ENCODE measurements at regions not wholly inside any gene's neighbourhood (a gene's known extent, or its start where the extent isn't known, plus 50 kb on each side); places are given as distances from the start of the nearest gene placed in this dataset.
"Not testable (repeated sequence)": the region's sequence is repeated elsewhere in the genome, so short reads cannot be mapped to it uniquely, and the experiment has no call there.

DNA sequence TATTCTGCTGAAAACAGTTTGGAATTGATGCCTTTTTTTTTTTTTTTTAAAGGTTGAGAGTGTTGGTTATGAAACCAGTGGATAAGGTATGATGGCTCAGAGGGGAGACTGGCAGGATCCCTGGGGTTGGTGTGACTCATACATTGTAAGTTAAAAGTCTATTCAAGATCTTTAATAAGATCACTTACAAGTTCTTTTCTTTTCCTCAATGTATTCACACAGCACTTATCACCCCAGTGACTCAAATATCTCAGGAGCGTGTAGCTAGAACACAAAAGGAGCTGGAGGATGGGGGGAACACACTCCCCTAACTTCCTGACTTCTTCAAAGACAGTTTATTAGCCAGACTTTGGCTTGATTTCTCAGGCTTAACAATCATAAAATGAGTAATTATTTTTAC is 285.3 kb downstream of the SV2B start:
- Histone ChIP-seq H3K27ac (no peak overlapping the region), H3K4me1 (replicated peaks in 1 of 2) (no peaks in the 10 kb centered on the region), H3K4me3 (no peak overlapping the region)
- in situ Hi-C loops (cut with MboI; ENCODE audit: low pct_unique_long_range_greater_than_20kb in 2 of 9, low sequenced_read_pairs in 9 of 9, unreplicated experiment in 9 of 9) = no loop called here
- WGBS, 10 experiments = 0 to 43% (median 0%) methylated on average over 1 of the region's 1 CpG; no CpG with 5 or more reads in 3 of the 10 experiments
- ATAC-seq (replicated peaks in 6 of 8) = no peak

DNA sequence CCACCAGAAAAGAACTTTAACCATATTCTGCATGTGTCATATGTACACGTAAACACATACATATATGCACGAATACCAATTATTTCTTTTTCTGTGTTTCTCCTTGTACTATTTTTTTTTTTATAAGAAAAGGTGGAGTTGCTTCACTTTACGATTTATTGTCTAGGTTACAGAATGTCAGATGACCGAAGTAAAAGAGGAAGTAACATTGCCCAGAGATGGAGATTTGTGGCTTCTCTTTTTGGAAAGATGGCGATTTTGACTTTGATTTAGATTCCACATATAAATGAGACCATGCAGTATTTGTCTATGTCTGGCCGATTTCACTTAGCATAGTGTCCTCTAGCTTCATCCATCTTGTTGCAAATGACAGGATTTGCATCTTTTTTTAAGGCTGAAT is 293.1 kb downstream of the SV2B start:
- Histone ChIP-seq H3K4me1 (replicated peaks in 1 of 2) (no peaks in the 10 kb centered on the region), H3K4me3 (no peak overlapping the region), H3K27ac (no peak overlapping the region)
- 26 to 89% (median 81%) methylated on average over 2 to 6 of the region's 6 CpGs for WGBS, 10 experiments
- in situ Hi-C loops (cut with MboI; ENCODE audit: low pct_unique_long_range_greater_than_20kb in 2 of 9, low sequenced_read_pairs in 9 of 9, unreplicated experiment in 9 of 9) = no loop called here
- no peak for ATAC-seq (replicated peaks in 6 of 8)

DNA sequence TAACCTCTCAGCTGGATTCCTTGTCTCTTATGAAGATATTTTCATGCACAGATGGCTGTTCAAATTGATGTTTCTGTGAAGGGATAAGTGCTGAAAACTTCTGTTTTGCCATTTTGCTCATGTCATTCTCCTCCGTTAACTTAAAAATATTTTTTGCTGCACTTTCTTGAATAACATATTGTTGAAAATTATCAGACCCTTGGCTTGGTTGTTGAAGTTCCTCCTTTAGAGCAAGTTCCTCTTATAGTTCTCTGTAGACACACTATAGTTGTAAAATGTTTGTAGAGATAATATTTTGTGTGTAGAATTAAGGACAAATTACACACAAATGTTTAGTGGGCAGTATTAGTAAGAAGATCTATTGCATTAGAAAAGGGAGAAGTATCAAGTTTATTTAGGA is 300.4 kb downstream of the SV2B start:
- in situ Hi-C loops (cut with MboI; ENCODE audit: low pct_unique_long_range_greater_than_20kb in 2 of 9, low sequenced_read_pairs in 9 of 9, unreplicated experiment in 9 of 9) = no loop called here
- WGBS, 10 experiments = 0 to 100% (median 100%) methylated on average over 1 of the region's 1 CpG; no CpG with 5 or more reads in 3 of the 10 experiments
- ATAC-seq (replicated peaks in 6 of 8) = no peak
- Histone ChIP-seq H3K4me1 (replicated peaks in 1 of 2) (no peaks in the 10 kb centered on the region), H3K27ac (no peak overlapping the region), H3K4me3 (no peak overlapping the region)

GRCh38 chr15:91407269-91407889 is 307.3 kb downstream of the SV2B start:
- Histone ChIP-seq H3K4me3 (no peak overlapping the region), H3K27ac (no peak overlapping the region), H3K4me1 (replicated peaks in 1 of 2) (no peaks in the 10 kb centered on the region)
- in situ Hi-C loops (cut with MboI; ENCODE audit: low pct_unique_long_range_greater_than_20kb in 2 of 9, low sequenced_read_pairs in 9 of 9, unreplicated experiment in 9 of 9) = no loop called here
- ATAC-seq (replicated peaks in 6 of 8) = peak in 4 of 8 experiments; percentile 21 to 77 (median 38)
- WGBS, 10 experiments = 0 to 83% (median 49%) methylated on average over 1 to 4 of the region's 4 CpGs; no CpG with 5 or more reads in 2 of the 10 experiments

DNA sequence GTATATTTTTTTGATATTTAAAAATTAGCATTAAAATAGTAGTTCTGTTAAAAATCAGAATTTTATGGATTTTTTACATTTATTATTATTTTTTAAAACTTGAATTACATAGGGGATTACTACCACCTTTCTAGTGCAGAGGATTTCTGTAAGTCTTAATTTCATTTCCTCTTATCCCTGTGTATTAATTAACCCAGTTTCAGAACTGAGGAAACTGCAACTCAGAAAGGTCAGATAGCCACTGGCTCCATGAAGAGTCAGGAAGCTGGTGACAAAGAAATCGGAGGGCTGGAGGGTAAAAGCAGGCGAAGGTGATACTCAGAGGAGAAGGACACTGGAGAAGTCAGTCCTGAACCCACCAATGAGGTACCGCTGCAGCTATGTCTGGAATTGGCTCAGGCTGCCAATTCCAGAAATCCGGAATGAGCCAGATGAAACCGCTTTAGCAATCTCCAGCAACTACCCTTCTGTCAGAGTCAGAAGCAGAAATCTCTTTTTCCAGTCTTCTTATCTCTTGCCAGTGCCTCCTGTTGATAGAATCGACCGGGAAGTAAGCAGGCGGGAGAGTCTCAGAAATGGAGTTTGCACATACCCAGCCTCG is 308.5 kb downstream of the SV2B start:
- H3K27ac ChIP-seq = no peak overlapping the region
- 20 to 89% (median 58%) methylated on average over 6 to 9 of the region's 9 CpGs; no CpG with 5 or more reads in 4 of the 10 experiments for WGBS, 10 experiments
- in situ Hi-C loops (cut with MboI; ENCODE audit: low pct_unique_long_range_greater_than_20kb in 2 of 9, low sequenced_read_pairs in 9 of 9, unreplicated experiment in 9 of 9) = no loop called here
- no peaks in the 10 kb centered on the region for H3K4me1 ChIP-seq (replicated peaks in 1 of 2)
- no peak overlapping the region for H3K4me3 ChIP-seq
- ATAC-seq (replicated peaks in 6 of 8) = no peak

- WGBS, 10 experiments = 33 to 100% (median 75%) methylated on average over 1 of the region's 1 CpG; no CpG with 5 or more reads in 1 of the 10 experiments
Measured at GRCh38 chr15:91409387-91409786, 309.3 kb downstream of the SV2B start.

DNA sequence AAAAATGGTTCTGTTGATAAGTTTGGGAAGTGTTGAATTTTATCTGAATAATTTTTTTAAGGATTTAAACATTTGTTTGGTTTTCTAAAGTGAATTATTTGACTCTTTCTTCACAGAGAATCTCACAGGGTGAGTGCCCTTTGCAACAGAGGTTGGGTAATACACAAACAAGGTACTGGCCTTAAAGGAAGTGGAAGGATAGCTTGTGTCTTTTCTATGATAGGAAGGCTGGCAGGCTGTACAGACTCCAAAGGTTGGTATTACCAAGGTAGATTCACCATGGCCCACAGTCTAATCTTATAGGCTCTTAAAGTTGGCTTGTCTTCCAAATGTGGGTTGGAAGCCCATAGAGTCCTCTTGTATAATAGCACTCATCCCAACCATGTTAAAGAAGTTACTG is 311.5 kb downstream of the SV2B start:
- ATAC-seq (replicated peaks in 6 of 8) = no peak
- in situ Hi-C loops (cut with MboI; ENCODE audit: low pct_unique_long_range_greater_than_20kb in 2 of 9, low sequenced_read_pairs in 9 of 9, unreplicated experiment in 9 of 9) = no loop called here
- H3K4me1 ChIP-seq (replicated peaks in 1 of 2) = no peaks in the 10 kb centered on the region
- no peak overlapping the region for H3K27ac ChIP-seq
- H3K4me3 ChIP-seq = no peak overlapping the region

More at GRCh38 chr15:91409387-91409786, 309.3 kb downstream of the SV2B start:
- H3K4me1 ChIP-seq (replicated peaks in 1 of 2) = no peaks in the 10 kb centered on the region
- H3K27ac ChIP-seq = no peak overlapping the region
- H3K4me3 ChIP-seq = no peak overlapping the region
- in situ Hi-C loops (cut with MboI; ENCODE audit: low pct_unique_long_range_greater_than_20kb in 2 of 9, low sequenced_read_pairs in 9 of 9, unreplicated experiment in 9 of 9) = no loop called here
- ATAC-seq (replicated peaks in 6 of 8) = no peak

GRCh38 chr15:91412138-91412928 is 312.3 kb downstream of the SV2B start:
- no peak overlapping the region for H3K27ac ChIP-seq
- no peak overlapping the region for H3K4me3 ChIP-seq
- no peaks in the 10 kb centered on the region for H3K4me1 ChIP-seq (replicated peaks in 1 of 2)
- in situ Hi-C loops (cut with MboI; ENCODE audit: low pct_unique_long_range_greater_than_20kb in 2 of 9, low sequenced_read_pairs in 9 of 9, unreplicated experiment in 9 of 9) = no loop called here
- 0 to 90% (median 65%) methylated on average over 1 to 5 of the region's 5 CpGs; no CpG with 5 or more reads in 1 of the 10 experiments for WGBS, 10 experiments
- peak in 2 of 8 experiments; percentile 51 to 59 for ATAC-seq (replicated peaks in 6 of 8)

DNA sequence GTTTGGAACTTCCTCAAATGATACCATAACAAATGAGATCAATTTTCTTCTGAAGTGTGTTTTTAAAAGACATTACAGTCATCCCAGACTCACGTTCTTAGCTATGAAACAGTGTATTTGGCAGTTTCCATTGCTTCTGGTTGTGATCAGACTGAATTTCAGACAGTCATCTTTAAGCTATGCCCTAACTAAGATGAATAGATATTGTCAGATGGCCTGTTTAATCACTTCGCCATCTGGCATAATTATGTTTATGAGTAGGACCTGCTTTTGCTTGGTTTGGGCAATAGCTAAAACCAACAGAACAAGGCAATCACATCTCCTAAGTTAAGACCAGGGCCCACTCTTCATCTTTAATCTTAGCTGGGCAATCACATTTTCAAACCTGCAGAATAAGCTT is 313.1 kb downstream of the SV2B start:
- no peak for ATAC-seq (replicated peaks in 6 of 8)
- H3K27ac ChIP-seq = no peak overlapping the region
- 15 to 94% (median 57%) methylated on average over 1 to 2 of the region's 2 CpGs; no CpG with 5 or more reads in 2 of the 10 experiments for WGBS, 10 experiments
- in situ Hi-C loops (cut with MboI; ENCODE audit: low pct_unique_long_range_greater_than_20kb in 2 of 9, low sequenced_read_pairs in 9 of 9, unreplicated experiment in 9 of 9) = no loop called here
- no peak overlapping the region for H3K4me3 ChIP-seq
- no peaks in the 10 kb centered on the region for H3K4me1 ChIP-seq (replicated peaks in 1 of 2)

DNA sequence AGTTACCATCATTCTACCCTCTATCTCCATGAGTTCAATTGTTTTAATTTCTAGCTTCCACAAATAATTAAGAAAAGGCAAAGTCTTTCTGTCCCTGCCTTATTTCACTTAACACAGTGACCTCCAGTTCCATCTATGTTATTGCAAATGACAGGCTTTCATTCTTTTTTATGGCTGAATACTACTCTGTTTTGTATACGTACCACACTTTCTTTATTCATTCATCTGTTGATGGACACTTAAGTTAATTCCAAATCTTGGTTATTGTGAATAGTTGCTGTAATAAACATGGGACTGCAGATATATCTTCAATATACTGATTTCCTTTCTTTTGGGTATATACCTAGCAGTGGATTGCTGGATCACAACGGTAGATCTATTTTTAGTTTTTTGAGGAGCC is 314.1 kb downstream of the SV2B start:
- Histone ChIP-seq H3K27ac (no peak overlapping the region), H3K4me1 (replicated peaks in 1 of 2) (no peaks in the 10 kb centered on the region), H3K4me3 (no peak overlapping the region)
- WGBS, 10 experiments = 38 to 100% (median 79%) methylated on average over 1 to 2 of the region's 2 CpGs
- in situ Hi-C loops (cut with MboI; ENCODE audit: low pct_unique_long_range_greater_than_20kb in 2 of 9, low sequenced_read_pairs in 9 of 9, unreplicated experiment in 9 of 9) = no loop called here
- ATAC-seq (replicated peaks in 6 of 8) = no peak

GRCh38 chr15:91415258-91415657 is 315.2 kb downstream of the SV2B start:
- H3K27ac ChIP-seq; in situ Hi-C loops (cut with MboI; ENCODE audit: low pct_unique_long_range_greater_than_20kb in 2 of 9, low sequenced_read_pairs in 9 of 9, unreplicated experiment in 9 of 9); H3K4me3 ChIP-seq; ATAC-seq (replicated peaks in 6 of 8); H3K4me1 ChIP-seq (replicated peaks in 1 of 2): not testable (repeated sequence)
- WGBS, 10 experiments = 22 to 94% (median 71%) methylated on average over 1 to 4 of the region's 4 CpGs

DNA sequence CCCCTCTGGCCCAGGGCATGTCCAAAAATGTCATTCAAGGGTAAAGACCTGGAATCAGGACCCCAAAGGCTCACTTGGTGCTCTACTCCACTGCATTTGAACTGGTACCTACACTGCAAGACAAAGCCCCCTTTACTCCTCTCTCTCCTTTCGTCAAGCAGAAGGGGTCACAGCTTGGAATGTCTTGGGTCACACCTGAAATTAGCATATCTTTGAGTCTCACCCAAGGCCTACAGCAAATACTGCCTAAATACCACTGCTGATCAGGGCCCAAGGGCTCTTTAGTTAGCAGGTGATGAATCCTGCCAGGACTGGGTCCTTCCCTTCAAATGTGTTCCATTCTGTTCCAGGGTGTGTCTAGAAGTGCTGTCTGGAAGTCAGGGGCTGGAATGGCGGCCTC is 320.6 kb downstream of the SV2B start:
- Histone ChIP-seq H3K4me3 (no peak overlapping the region), H3K27ac (no peak overlapping the region), H3K4me1 (replicated peaks in 1 of 2) (no peaks in the 10 kb centered on the region)
- in situ Hi-C loops (cut with MboI; ENCODE audit: low pct_unique_long_range_greater_than_20kb in 2 of 9, low sequenced_read_pairs in 9 of 9, unreplicated experiment in 9 of 9) = no loop called here
- 0 to 83% (median 25%) methylated on average over 1 to 2 of the region's 2 CpGs; no CpG with 5 or more reads in 6 of the 10 experiments for WGBS, 10 experiments
- no peak for ATAC-seq (replicated peaks in 6 of 8)

- H3K27ac ChIP-seq = no peak overlapping the region
- no peak for ATAC-seq (replicated peaks in 6 of 8)
- H3K4me1 ChIP-seq (replicated peaks in 1 of 2) = no peaks in the 10 kb centered on the region
- 0% methylated on average over 1 of the region's 1 CpG; no CpG with 5 or more reads in 3 of the 10 experiments for whole genome bisulfite sequencing, 10 experiments
- in situ Hi-C loops (cut with MboI; ENCODE audit: low pct_unique_long_range_greater_than_20kb in 2 of 9, low sequenced_read_pairs in 9 of 9, unreplicated experiment in 9 of 9) = no loop called here
- H3K4me3 ChIP-seq = no peak overlapping the region
Measured at GRCh38 chr15:91422797-91423196, 322.7 kb downstream of the SV2B start.
